GDM1 (cell line): ENCODE measurements at regions not wholly inside any gene's neighbourhood (a gene's known extent, or its start where the extent isn't known, plus 50 kb on each side); places are given as distances from the start of the nearest gene placed in this dataset.

ENCODE experiments used
- DNase-seq: peaks from one replicate; lab custom pipeline; 2025; lab: John Stamatoyannopoulos, UW

DNA sequence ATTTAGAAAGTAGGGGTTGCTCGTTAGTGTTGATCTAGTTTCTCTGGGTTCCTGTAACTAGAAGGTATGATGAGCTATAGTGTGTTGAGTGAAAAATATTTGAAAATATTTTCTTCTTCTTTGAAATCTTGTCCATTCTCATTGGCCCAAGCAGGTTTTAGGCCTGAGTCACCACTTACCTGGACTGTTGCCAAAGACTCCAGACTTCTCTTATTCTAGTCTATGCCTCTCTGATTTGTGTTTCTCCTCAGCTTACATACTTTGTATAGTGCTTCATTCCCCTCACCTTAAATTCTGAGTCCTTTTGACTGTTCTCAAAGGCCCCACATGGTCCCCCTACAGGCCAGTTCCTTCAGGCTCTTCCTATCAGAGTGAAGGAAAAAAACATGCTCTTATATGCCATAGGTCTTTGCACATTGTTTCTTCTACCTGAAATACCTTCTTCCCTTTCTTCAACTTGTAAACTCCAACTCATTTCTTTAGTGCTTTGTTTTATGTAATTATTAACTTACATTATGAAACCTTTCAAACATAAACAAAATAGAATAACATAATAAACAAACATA, 258.2 kb downstream of the PPP1R2C start:
- no peak for DNase-seq

DNA sequence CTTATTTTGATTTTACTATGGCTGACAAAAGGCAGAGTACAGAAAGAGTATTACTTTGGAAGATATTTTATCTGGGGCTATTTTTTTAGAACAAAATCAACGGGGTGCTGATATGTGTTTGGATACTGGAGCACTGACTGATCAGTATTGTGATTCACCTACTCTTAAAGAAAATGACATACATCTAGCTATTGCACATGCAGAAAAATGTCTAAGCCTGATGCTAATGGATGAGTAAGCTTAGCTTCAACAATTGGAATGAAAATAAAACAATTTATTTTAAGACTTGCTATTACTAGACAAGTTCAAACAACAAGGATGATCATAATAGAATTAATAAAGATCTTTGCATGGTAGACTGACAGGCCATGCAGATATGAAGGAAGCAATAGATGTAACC, 262.0 kb downstream of the PPP1R2C start:
- DNase-seq: no peak

DNA sequence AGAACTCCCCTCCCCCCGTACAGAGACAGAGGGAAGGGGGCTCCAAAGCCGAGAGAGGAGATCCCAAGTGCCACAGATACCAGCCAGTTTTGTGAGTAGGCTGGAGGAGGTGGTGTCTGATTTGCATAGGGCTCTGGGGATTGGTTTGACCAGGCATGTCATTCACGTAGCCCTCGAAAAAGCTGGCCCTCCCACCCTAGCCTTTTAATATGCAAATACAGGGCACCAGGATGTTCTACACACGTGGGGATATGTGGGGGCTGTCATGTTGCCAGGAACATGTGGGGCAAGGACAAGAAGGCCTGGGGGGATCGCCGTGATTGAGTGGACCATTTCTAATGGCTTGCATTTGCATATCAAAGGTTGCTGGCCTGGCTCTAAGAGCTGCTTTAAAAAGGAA, 272.9 kb downstream of the PPP1R2C start:
- no peak for DNase-seq

DNA sequence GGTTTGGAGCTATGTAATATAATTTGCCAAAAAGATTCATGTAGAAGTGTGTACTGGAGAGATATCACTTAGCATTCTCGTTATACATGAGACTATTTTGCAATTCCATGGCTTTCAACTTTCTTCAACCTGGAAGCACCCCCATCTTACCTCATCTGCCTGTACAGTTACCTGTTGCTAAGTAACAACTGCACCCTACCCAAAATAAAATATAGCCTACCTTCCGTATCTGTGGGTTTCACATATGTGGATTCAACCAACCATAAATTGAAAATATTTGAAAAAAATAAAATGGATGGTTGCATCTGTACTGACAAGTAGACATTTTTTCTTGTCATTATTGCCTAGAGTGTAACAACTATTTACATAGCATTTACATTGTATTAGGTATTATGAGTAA, 278.3 kb downstream of the PPP1R2C start:
- no peak for DNase-seq

DNA sequence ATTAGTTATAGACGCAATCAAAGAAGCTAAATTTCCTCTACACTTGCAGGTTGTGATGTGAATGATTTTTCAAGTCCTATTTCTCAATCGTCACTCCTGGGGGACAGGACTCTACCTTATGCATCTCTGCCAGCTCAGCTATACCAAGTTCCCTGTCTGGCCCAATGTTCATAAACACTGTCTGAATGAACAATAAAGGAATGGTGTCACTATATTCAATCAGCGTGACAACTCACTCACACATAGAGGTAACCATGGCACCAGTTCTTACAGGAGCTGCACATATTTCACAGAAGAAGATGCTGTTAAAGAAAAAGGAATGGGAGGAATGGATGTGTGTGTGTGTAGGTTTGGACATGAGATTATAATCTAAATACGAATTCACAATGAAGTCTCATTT, 280.6 kb downstream of the PPP1R2C start:
- no peak for DNase-seq

DNA sequence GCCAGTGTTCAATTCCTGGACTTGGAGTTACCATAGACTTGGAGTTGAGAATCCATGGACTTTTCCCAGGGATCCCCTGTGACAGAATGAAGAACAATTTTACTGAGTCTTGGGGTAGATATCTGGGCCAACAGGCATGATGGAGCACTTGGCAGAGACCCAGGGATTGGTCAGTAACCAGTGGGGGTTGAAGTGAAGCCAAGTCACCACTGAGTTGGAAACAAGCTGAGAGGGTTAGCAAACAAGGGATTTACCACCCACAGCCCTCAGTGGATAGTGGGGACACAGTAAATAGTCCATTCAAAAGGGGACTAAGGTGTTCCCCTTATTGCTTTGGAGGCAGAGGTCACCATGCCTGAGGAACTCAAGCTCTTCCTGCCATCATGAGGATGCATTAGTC, 281.7 kb downstream of the PPP1R2C start:
- no peak for DNase-seq

DNA sequence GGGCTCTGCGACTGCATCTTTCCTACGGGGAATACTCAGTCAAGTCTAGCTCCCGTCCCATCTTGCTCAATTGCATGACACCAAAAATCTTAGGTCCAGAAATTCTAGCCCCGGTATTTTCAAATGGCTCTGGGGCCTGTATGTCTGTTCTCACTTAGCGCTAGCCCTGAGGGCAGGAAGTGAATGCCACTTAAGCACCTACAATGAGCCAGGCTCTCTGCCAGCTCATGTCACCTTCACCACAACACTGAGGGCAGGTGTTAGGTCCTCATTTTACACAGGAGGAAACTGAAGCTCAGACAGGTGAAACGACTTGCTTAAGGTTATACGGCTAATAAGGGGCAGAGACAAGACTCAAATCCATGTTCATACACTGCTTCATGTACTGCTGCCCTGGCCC, 282.8 kb downstream of the PPP1R2C start:
- DNase-seq: no peak

DNA sequence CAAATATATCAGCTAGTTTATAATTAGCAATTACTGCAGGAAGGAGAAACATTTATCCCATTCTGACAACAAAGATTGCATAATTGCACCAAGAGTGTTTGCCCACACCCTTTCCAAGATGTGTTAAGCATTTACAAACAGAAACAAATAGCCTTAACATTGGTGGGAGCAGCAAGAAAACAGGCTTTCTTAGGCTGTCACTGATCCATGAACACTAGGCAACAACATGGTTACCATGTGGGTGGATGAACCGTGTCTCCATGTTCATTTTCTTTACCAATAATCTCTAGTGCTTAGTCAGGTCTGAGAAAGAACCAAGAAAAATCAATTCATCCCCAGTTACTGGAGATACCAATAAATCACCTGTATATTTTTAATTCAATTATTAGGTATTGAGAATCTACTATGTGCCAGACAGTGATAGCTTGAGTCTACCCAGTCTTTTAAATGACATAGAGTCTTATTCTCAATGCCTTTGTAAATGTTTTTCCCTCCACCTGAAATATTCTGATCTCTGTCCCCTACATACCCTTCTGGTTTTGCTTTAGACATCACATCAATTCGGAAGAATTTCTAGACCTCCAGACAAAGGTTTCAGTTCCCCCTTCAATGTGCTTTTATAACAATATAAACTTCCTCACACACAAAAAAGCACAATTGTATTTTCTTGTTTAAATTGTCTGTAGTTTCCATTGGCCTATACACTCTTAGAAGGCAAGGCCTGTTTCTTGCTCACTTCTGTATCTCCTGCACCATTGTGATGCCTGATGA, 286.6 kb downstream of the PPP1R2C start:
- no peak for DNase-seq

DNA sequence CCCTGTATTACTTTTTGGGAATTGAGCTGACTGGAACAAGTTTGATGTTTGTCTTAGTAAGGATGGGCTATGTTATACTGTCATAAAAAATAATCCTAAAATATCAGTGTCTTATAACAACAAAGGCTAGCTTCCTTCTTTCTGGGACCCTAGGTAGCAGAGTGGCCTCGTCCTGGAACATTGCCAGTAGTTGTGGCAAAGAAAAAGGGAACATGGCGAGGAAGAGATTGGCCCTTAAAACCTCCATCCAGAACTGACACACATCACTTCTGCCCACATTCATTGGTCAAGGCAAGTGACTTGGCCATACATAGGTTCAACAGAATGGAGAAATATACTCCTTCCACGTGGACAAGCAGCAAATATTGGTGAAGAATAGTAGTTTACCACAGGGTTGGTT, 287.9 kb downstream of the PPP1R2C start:
- peak; percentile 28 for DNase-seq

DNA sequence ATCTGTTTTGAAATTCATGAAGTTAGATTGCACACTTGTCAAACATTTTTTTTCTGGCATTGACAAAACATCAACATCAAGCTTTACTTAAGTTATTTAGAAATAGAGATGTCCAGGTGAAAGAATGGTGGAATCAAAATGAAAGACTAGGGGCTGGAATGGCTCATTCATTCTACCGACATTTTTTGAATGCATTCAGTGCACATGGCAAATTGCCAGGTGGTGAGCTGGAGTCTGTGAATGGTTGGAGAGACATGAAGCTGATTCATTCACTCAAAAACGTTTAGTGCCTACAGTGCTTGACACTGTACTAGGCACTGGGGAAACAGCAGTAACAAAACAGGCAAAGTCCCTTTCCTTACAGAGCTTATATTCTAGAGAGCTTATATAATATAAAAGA, 292.4 kb downstream of the PPP1R2C start:
- no peak for DNase-seq

DNA sequence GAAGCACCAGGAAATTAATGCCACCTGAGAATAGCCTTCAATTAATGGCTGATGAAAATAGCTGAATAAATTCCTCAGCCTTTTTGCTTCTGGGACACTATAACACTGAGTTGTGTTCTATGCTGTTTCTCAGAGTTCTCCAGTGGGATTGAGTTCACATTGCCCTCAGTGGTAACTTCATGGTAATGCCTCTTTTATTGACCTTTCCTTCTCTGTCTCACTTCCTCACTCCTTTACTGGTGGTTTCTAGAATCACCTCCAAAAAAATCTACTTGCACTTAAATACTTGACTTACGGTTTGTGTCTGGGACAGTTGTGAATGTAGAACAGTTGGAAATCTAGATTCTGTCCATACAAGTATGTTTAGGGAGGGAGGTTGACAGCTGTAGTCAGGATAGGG, 293.7 kb downstream of the PPP1R2C start:
- DNase-seq: no peak

DNA sequence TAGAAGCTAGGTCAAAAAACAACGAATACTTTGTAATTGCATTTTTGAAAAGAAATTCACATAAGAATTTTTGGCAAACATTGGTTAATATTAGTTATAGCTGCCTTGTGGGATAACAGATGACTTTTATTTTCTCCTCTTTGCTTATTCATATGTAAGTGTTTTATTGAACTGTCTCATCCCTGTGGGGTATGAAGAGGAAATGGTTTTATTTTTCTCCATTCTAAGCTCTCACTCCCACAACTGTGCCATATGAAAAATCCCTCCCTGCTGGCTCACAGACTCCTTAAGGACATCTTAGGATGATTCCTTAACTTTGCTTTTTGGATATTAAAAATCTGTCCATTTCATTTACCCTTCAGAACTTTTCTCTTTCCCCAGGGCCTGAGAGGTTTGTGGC, 300.6 kb downstream of the PPP1R2C start:
- DNase-seq: no peak

DNA sequence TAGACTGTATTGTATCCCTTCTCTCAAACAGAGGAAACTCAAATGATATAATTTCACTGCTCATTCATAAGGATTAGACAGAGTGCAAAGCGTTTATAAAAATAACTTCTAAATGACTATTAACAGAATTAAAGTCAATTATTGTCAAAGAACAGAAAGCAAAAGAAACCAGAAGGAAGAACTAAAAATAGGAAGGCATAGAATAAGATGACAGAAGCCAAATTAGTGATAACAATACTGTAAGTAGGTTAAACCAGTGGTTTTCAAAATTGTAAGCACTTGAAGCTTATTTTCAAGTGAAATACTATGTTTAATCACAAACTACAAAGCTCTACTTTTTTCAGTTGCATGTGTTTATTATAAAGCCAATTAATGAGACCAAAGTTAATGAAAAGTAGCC, 305.2 kb downstream of the PPP1R2C start:
- DNase-seq: no peak

DNA sequence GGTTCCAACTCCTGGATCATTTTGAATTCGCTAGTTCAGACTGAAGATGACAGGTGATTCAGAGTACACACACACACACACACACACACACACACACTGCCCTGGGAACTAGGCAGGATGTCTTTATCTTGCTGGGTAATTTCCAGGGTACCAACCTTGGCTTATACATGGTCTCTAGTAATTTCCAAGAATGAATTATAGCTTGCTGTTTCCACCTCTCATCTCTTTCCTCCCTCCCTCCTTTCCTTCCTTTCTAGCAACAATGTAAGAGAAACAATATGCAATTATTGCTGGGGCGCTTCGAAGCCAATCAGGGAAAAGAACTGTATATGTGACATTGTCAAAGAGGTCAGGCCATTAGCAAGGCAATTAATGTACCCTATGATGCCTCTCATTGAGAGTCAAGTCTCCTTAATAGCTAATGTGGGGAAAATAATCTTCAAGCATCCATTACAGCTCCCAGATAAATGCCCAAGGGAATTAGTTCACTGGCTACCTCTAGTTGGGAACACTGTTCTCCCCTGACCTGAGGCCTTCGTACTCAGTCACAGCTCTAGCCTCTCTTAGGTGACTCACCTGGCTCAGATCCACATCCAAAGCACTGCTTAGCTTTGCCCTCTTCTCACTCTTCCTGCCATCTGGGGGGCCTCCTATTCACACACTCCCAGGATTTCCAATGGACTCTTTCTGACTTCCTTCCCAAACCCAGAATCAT, 311.5 kb downstream of the PPP1R2C start:
- DNase-seq: no peak

DNA sequence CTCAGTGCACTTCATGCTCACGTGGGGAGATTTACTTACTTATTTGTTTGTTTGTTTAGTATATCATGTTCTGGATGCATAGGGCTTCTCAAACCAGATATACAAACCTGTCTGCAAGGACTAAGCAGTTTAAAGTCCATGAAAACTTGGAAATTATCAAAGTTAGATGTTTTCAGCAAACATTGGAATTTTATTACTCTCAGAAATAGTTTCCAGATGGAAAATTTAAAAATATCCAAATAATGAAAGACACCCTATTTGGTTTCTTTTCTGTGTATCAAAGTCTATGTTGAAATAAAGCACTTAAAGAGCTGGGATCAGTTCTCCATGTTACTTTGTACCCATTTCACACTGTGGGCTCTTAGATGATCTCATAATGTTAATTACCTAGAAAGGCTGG, 312.1 kb downstream of the PPP1R2C start:
- no peak for DNase-seq

DNA sequence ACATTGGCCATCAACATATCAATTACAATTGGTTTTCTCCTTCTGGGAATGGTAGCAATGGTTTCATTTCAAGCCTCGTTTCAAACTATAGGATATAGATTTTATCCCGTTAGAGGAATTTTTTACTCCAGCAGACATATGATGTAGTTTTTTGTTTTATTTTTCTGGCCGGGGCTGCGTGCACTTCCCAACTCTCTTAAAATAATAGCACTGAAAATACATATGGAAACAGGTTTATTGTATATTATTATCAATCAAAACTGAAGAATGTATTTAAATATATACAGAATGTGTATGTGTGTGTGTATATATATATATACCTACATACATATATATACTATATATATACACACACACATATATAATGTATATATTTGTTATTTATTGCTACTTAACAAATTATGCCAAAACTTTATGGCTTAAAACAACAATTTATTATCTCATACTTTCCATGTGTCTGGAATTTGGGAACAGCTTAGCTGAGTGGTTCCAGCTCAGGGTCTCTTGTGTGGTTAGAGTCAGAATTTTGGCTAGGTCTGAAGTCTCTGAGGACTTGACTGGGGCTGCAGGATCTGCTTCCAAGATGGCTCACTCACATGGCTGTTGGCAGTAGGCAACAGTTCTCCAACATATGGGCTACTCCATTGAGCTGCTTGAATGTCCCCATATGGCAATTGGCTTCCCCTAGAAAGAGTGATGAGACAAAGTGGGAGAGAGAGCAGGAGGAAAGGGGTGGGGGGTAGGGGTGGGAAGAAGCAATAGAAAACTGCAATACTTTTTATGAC, 314.1 kb downstream of the PPP1R2C start:
- no peak for DNase-seq

DNA sequence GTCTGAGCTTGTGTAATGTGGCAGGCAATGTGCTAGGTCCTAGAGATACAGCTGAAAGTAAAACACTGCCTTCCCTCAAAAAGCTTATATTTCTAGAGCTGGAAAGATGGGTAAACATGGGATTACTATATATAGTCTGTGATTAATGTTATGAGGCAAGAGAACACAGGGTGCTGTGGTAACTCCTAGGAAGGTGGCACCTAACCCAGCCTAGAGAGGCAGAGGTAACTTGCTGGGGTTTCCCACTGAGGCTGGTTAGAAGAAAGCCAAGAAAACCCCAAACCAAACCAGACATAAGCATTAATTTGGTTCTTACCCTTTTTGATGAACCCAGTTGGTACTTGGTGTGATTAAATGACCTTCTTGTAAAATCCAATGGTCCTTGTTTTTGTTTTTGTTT, 315.0 kb downstream of the PPP1R2C start:
- DNase-seq: no peak

DNA sequence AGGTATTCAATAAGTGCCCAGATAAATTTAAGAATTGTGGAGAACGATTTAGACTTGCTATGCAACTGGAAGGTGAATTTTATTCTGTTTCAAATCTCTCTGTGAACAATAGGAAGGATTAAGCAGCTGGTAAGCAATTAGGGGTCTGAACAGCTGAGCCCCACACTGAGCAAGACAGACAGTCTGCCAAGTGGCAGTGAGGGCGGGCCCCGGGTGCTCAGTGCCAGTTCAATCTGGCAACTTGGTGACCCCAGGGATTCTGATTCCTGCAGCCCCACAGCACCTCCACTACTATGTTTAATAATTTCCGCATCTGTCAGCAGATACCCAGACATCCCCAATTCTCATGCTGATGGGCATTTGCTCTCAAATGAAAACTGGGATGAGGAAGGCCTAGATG, 317.3 kb downstream of the PPP1R2C start:
- no peak for DNase-seq

DNA sequence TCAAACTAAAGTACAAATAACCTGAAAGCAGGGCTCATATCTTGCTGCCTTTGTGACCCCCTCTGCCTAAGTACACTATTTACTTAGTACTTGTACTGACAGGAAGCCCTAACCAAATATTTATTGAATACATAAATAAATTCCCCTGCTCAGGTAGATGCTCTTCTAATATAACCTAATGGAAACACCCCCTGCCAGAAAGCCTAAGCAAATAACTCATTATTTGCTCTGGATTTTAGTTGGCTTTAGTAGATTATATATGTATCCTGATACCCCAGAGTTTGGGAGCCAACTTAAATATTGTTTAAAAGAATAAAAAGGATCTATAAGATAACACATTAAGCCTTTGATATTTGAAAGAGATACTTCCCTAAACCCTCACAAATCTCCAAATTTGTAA, 318.2 kb downstream of the PPP1R2C start:
- no peak for DNase-seq

DNA sequence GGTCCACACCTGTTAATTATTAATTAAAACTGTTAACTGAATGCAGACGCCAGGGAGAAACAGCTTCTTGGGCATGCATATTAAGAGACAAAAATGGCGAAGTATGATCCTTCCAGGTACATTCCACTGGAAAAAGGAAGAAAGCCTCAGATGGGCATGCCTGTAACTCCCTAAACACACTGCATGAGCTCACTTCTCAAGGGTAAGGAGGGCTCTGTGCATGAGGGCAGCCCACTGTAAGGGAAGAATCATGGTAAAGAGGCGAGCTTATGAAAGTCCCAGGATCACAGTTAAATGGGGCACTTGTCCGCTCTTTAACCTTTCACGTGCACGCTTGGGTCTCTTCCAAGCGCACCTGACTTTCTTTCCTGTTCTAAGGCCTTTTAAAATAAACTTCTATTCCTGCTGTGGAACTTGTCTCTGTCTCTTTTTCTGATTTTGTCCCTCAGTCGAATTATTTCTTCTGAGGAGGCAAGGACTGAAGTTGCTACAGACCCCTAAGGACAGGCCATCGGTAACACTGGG, 321.7 kb downstream of the PPP1R2C start:
- no peak for DNase-seq

DNA sequence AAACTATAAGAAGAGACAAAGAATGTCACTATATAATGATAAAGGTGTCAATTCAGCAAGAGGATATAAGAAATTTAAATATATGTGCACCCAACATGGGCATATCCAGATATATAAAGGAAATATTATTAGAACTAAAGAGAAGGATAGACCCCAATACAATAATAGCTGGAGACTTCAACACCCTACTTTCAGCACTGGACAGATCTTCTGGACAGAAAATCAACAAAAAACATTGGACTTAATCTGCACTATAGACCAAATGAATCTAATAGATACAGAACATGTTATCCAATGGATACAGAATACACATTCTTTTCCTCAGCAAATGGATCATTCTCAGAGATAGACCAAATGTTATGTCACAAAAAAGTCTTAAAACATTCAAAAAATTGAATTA, 327.7 kb downstream of the PPP1R2C start:
- DNase-seq: no peak

DNA sequence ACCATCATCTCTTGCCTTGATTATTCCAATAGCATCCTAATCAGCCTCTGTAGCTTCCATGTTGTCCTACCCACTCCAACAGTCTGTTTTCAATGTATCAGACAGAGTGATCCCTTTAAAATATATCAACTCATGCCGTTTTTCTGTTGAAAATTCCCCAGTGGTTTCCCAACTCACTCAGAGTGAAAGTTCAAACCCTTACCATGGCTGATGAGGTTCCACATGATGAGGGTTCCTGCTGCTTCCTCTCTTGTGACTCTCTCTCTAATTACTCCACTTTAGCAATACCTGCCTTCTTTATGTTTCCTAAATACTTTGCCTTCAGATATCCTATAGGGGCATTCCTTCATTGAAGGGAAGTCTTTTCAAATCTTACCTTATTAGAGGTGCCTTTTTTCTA, 334.7 kb downstream of the PPP1R2C start:
- DNase-seq: no peak

DNA sequence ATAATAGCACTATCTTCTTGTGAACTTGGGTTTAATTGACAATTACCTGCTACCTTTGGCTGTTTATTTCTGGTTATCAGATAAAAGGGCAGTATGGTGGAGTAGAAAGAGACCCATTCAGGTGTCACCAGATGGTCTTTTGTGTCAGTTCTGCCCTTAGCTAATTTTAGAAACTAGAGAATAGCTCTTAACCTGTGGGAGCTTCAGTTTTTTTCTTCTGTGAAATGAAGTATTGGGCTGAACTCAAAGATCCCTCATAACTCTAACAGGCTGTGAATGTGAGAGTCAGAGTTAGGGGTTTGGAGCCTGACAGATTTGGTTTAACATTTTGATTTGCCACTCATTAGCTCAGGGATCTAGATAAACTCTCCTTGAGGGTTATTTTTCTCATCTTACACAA, 335.2 kb downstream of the PPP1R2C start:
- DNase-seq: no peak
